Ovary (tissue), 7 donors: ENCODE measurements at regions not wholly inside any gene's neighbourhood (a gene's known extent, or its start where the extent isn't known, plus 50 kb on each side); places are given as distances from the start of the nearest gene placed in this dataset.

Experiments
- DNase-seq, 5 donors: peaks; one replicate each; pipeline ENCODE4 v3.0.0-alpha.2; 2019 to 2020
- H3K27ac ChIP-seq, 2 donors: fragments of 200-600 bp; one replicate each; pipeline versions ENCODE4 v1.5.1 to v1.8.0; 2019 to 2022
- H3K27me3 ChIP-seq: fragments of 200-600 bp; one replicate; pipeline ENCODE4 v1.8.0; 2022
- H3K36me3 ChIP-seq: fragments of 200-600 bp; sonication (generic); one replicate; pipeline ENCODE4 v1.5.1; 2019
- H3K4me1 ChIP-seq: one replicate; pipeline ENCODE4 v1.8.1; 2013; ENCODE audit warnings: mild to moderate bottlenecking, moderate library complexity; ENCODE audit not compliant: insufficient read depth
- H3K4me3 ChIP-seq: fragments of 200-600 bp; sonication (generic); one replicate; pipeline ENCODE4 v1.5.1; 2017
- H3K9me3 ChIP-seq, 2 donors: fragments of 200-600 bp in 1 of 2; sonication (generic) in 1 of 2; one replicate each; pipeline versions ENCODE4 v1.5.1 to v1.8.1; 2013 to 2019; ENCODE audit warnings: mild to moderate bottlenecking in 1 of 2, moderate library complexity in 1 of 2
- CTCF ChIP-seq, 3 donors: fragments of 450-650 bp in 2 of 3; fragments of 200-600 bp in 1 of 3; IDR thresholded peaks; one replicate each; pipeline versions ENCODE4 v1.5.1 to v1.8.0; 2016 to 2022; ENCODE audit warnings: antibody characterized with exemption in 3 of 3, mild to moderate bottlenecking in 1 of 3
- EP300 ChIP-seq: sonication (generic); formaldehyde crosslinking; IDR thresholded peaks from one replicate; pipeline ENCODE4 v1.6.1; 2017; ENCODE audit warnings: antibody characterized with exemption
- POLR2A ChIP-seq: fragments of 450-650 bp; IDR thresholded peaks from one replicate; pipeline ENCODE4 v1.6.1; 2017; ENCODE audit warnings: antibody characterized with exemption, mild to moderate bottlenecking, moderate library complexity
- WGBS, 3 donors: extraction: QIAGEN DNeasy Blood & Tissue Kit in 1 of 3; methylation state at CpG; one replicate each; pipeline versions ENCODE4 v1.1.5 to v1.1.7; 2013 to 2017; 5-methylcytosine and 5-hydroxymethylcytosine counted together
- intact Hi-C, 4 donors: fragments of 100-400 bp; cut with DNase I; formaldehyde crosslinking; loops; one replicate each; pipeline versions ENCODE4 v1.11.0 to v1.15.1; 2022 to 2023
- donor health status: DM: no; HTN: no; CAD: no; lungs with moderate emphysema.
- donor health status: DM: no; HTN: no; CAD: no.
- donor health status: Bipolar disorder and iron deficiency.
- donor health status: DM: no; HTN: no; CAD: no.
- donor health status: DM: yes; HTN: yes; CAD: no.

GRCh38 chr2:455015-455705 lies 167.3 kb upstream of the ALKAL2 start:
- no peak for DNase-seq

GRCh38 chr2:453132-453531 lies 165.2 kb upstream of the ALKAL2 start:
- H3K4me3 ChIP-seq = no peak overlapping the region
- no peaks in the 10 kb centered on the region for H3K4me1 ChIP-seq
- no peaks in the 10 kb centered on the region for H3K9me3 ChIP-seq
- no peaks in the 10 kb centered on the region for H3K27me3 ChIP-seq
- no peak overlapping the region for H3K27ac ChIP-seq
- 75 to 90% (median 79%) methylated on average over 11 of the region's 11 CpGs for WGBS, 3 donors
- TF ChIP-seq CTCF (IDR thresholded peaks at IDR 0.05) (no peak), EP300 (no peak), POLR2A (no peak)
- no peak for DNase-seq
- intact Hi-C loops = no loop called here
- H3K36me3 ChIP-seq = no peaks in the 10 kb centered on the region

More at GRCh38 chr2:455015-455705, 167.3 kb upstream of the ALKAL2 start:
- Histone ChIP-seq H3K4me1 (no peaks in the 10 kb centered on the region), H3K9me3 (no peaks in the 10 kb centered on the region), H3K36me3 (no peaks in the 10 kb centered on the region), H3K27ac (no peak overlapping the region), H3K4me3 (no peak overlapping the region), H3K27me3 (no peaks in the 10 kb centered on the region)
- no peak for TF ChIP-seq POLR2A
- no peak for TF ChIP-seq EP300
- TF ChIP-seq CTCF (IDR thresholded peaks at IDR 0.05) = no peak
- intact Hi-C loops = no loop called here
- 70 to 77% (median 76%) methylated on average over 17 of the region's 17 CpGs for WGBS, 3 donors

- DNase-seq = no peak
- TF ChIP-seq CTCF (IDR thresholded peaks at IDR 0.05) (no peak), EP300 (no peak), POLR2A (no peak)
- Histone ChIP-seq H3K27ac (no peak overlapping the region), H3K36me3 (no peaks in the 10 kb centered on the region), H3K4me1 (no peaks in the 10 kb centered on the region), H3K27me3 (no peaks in the 10 kb centered on the region), H3K9me3 (no peaks in the 10 kb centered on the region), H3K4me3 (no peak overlapping the region)
- WGBS, 3 donors = 90 to 92% (median 91%) methylated on average over 16 of the region's 16 CpGs
- intact Hi-C loops = no loop called here
Observed at GRCh38 chr2:451495-451894, 163.6 kb upstream of the ALKAL2 start.

GRCh38 chr2:449246-450067 lies 161.6 kb upstream of the ALKAL2 start:
- H3K9me3 ChIP-seq = no peaks in the 10 kb centered on the region
- no peaks in the 10 kb centered on the region for H3K36me3 ChIP-seq
- WGBS, 3 donors = 54 to 70% (median 56%) methylated on average over 6 of the region's 6 CpGs
- intact Hi-C loops = no loop called here
- H3K4me3 ChIP-seq = no peak overlapping the region
- no peaks in the 10 kb centered on the region for H3K27me3 ChIP-seq
- H3K4me1 ChIP-seq = no peaks in the 10 kb centered on the region
- TF ChIP-seq EP300 (no peak), CTCF (IDR thresholded peaks at IDR 0.05) (no peak), POLR2A (no peak)
- no peak overlapping the region for H3K27ac ChIP-seq
- no peak for DNase-seq
